Mammary epithelial cell (primary cell): ENCODE measurements at regions not wholly inside any gene's neighbourhood (a gene's known extent, or its start where the extent isn't known, plus 50 kb on each side); places are given as distances from the start of the nearest gene placed in this dataset.

ENCODE experiments used
- CTCF ChIP-seq, 2 donors: IDR thresholded peaks in 1 of 2; conservative IDR thresholded peaks in 1 of 2; 2 replicates each; pipeline ENCODE4 v1.5.1; 2011 to 2012; ENCODE audit warnings: inconsistent platforms in 2 of 2, low read length in 2 of 2, mild to moderate bottlenecking in 2 of 2, control low read depth in 1 of 2, low read depth in 1 of 2; ENCODE audit not compliant: insufficient read depth in 1 of 2; ENCODE audit errors: extremely low read depth in 1 of 2
- EZH2 ChIP-seq: IDR thresholded peaks from 2 replicates; pipeline ENCODE4 v1.6.1; 2012; ENCODE audit warnings: low read length, inconsistent platforms, borderline replicate concordance

GRCh38 chr10:38209332-38209731 lies 115.2 kb downstream of the ZNF37A start:
- TF ChIP-seq EZH2 (no peak), CTCF (conservative IDR thresholded peaks at IDR 0.05 in 1 of 2, IDR thresholded peaks at IDR 0.05 in 1 of 2; ENCODE audit: extremely low read depth in 1 of 2, insufficient read depth in 1 of 2, low read depth in 1 of 2, low read length in 2 of 2) (no peak)
